GM18951 (cell line): ENCODE measurements at regions not wholly inside any gene's neighbourhood (a gene's known extent, or its start where the extent isn't known, plus 50 kb on each side); places are given as distances from the start of the nearest gene placed in this dataset.

ENCODE experiments used
- POLR2A ChIP-seq: IDR thresholded peaks from 4 replicates; pipeline ENCODE4 v1.6.1; 2011; ENCODE audit warnings: mild to moderate bottlenecking; ENCODE audit not compliant: insufficient read length, insufficient read depth; ENCODE audit errors: extremely low read depth
- in situ Hi-C: fragments of 300-500 bp; cut with MboI; formaldehyde crosslinking; loops from one replicate; pipeline ENCODE4 v1.12.0; 2022; ENCODE audit warnings: low sequenced_read_pairs, mixed read lengths, inconsistent platforms; ENCODE audit not compliant: unreplicated experiment

DNA sequence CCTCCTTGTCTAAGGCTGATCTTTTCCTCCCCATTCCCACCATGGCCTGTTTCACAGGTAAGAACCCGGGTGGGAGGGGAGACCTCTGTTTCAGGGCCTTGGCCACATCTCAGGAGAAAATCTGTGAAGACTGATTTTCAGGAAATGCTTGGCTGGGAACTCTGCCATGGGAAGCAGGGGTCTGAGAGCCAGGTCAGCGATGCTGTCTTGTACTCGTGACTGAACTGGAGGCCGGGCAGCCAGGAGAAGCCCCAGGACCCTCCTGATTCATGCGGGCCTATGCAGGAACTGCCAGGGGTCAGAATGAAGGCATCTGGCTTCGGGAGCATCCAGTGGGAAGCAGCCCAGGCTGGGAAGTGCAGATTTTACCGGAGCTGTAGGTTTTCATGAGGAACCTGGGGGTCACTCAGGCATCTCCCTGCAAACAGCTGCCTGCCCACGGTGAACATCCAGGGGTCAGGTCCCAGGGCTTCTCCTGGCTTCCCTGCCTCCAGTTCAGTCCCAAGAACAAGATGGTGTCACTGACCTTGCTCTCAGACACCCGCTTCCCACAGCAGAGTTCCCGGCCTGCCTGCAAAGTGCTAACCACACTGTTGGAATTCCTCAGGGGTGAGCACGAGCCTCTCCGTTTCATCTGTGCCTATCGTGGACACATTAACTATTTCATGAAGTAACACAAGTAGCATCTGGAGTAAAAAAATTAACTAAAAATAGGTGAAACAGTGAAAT lies 90.2 kb upstream of the SULF2 start:
- in situ Hi-C loops, result no loop called here
- no peak for TF ChIP-seq POLR2A

DNA sequence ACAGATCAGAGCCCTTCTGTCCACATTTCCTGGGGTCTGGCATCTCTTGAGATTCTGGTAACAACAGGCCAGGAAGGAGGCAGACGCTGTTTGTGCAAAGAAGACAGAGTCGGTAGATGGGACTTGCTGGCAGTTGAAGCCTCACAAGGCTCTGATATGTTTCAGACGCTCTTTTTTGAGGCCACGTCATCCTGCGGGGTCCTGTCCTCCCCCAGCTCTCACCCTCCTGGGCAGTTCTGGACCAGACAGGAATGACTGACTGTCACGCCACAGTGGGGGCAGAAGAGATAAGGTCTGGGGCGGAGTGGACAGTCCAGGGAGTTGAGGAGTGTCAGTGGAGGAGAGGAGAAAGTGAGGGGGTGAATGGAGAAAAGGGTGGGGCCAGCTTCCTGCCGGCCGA lies 87.1 kb upstream of the SULF2 start:
- in situ Hi-C loops, result no loop called here
- TF ChIP-seq POLR2A, result no peak

DNA sequence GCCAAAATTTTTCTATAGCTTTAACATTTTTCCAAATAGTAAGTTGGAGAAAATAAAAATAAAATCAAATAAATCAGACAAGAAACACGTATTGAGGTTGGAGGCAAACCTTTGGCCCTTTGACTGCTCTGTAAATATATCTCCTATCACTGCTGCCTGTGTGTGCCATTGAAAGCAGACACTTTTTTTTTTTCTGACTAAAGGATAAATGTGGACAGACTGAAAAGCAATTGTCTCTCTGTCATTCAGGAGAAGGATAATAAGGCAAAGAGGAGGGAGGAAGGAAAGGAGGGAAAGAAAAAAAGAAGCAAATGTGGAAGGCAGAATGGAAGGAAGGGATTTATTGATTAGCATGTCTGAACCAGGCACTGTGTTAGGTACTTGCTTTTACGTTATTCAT lies 85.2 kb upstream of the SULF2 start:
- no peak for TF ChIP-seq POLR2A
- in situ Hi-C loops, result no loop called here

DNA sequence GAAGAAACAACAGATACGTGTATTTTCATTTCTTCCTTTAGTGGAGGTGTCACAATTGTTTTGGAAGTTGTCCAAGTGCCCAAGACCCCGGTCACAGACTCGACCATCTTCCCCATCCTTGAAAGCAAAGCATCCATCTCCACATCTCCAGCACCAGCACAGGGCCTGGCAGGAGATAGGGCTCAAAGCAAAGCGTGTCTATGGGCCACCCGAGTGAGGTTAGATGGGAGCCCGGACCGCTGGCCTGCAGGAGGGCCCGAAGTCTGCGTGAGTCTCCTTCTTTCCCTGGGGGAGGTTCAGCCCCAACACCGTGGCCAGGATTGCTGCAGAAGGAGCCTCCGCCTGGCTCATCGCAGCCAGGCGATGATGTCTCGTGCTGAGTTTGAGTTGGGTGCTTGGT lies 83.5 kb upstream of the SULF2 start:
- no peak for TF ChIP-seq POLR2A
- in situ Hi-C loops, result no loop called here

DNA sequence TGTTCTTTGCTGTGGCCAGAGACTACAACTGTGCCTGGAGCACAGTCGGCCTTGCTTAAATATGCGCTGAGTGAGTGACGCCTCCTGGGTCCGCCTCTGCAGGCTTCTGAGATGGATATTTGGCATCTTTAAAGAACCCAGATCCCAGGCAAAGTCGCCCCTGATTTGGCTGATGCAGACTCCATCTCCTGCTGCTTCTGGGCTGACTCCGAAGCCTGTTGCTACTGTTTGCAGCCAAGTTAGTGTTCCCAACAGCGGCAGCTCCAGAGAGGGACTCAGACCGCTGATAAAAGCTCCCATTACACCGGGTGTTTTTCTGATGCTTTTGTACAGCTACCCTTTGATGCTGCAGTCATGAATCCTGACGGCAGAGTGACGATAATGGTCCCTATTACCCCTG lies 83.0 kb upstream of the SULF2 start:
- no peak for TF ChIP-seq POLR2A
- in situ Hi-C loops, result no loop called here

DNA sequence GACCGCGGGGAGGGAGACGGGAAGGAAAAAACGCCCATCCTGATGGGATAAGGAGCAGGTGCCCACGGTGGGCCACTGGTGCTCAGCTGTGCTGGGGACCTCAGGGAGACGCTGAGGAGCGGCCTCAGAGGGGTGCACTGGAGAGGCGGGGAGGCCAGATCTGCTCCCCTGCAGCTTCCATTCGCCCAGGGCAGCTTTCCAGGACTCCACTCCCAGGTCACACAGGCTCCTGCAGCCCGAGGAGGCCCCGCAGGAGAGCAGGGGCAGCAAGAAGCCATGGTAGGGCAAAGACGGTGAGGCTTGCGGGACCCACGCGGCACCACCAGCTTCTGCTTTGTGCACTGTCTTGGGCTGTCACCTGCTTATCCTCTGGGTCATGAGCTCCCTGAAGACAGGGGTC lies 82.5 kb upstream of the SULF2 start:
- in situ Hi-C loops, result no loop called here
- no peak for TF ChIP-seq POLR2A

DNA sequence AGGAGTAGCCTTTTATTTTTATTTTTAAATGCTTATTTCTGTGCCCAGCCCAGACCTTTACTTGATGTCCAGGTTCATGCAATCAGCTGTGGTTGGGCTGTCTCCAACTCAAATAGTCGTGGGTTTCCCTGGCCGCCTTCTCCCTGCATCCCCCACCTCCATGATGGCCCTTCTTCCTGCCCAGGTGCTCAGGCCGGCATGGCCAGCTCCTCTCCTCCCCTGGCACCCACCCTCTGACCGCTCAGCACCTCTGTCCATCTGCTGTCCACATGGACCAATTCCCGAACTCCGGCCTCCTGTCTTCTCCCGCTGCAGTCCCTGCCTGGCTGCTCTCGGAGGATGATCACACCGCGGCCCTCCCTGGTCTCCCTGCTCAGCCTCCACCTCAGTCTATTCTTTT lies 81.2 kb upstream of the SULF2 start:
- TF ChIP-seq POLR2A, result no peak
- in situ Hi-C loops, result no loop called here

DNA sequence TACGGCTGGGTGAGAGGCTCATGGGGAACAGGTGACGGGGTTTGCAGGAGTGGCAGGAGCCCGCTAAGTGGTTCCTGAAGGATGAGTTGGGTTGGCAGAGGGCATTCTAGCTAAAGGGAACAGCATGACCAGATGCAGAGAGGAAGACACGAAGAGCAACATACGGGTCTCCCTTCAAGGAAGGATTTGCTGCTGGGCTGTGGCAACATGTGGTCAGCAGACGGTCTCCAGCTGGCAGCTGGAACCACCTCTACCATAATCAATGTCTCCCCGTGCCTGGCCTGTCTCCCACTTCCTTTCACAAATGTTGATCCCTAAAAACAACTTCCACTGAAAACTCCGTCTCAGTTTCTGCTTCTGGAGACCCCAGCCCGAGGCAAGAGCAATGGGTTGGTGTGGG lies 80.6 kb upstream of the SULF2 start:
- in situ Hi-C loops, result no loop called here

DNA sequence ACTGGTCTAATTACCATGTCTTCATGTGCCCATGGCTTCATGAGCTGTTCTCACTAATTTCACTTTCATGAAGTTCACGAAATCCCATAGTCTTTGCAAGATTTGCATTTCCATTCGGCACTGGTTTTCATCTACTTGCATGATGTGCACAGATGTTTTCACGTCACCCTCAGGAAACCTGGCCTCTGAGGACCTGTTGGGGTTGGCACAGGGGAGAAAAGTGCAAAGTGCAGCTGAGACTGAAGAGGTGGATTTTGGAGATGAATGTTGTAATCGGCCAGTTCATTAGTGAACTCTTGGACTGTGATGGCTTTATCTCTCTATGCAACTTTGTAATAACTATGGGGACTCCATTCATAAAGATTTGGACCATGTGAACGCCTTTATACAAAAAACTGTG lies 80.2 kb upstream of the SULF2 start:
- no peak for TF ChIP-seq POLR2A
- in situ Hi-C loops, result no loop called here

More for the DNA sequence above, 80.6 kb upstream of the SULF2 start:
- no peak for TF ChIP-seq POLR2A

DNA sequence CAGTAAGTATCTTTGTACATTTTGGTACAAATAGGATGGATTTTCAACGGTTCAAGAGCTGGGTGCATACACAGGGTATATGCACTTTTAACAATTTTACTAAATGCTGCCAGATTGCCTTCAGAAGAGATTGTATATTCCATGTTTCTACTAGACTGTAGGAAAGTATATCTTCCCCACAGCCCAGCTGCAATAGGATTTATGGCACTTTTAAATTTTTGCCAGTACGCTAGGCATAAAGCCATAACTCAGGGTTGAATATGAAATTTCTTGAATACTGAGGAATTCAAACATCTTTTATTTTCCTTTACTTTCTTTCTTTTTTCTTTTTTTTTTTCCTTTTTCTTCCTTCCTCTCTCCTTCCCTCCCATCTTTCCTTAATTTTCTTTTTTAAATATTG lies 78.7 kb upstream of the SULF2 start:
- in situ Hi-C loops, result no loop called here
- no peak for TF ChIP-seq POLR2A

DNA sequence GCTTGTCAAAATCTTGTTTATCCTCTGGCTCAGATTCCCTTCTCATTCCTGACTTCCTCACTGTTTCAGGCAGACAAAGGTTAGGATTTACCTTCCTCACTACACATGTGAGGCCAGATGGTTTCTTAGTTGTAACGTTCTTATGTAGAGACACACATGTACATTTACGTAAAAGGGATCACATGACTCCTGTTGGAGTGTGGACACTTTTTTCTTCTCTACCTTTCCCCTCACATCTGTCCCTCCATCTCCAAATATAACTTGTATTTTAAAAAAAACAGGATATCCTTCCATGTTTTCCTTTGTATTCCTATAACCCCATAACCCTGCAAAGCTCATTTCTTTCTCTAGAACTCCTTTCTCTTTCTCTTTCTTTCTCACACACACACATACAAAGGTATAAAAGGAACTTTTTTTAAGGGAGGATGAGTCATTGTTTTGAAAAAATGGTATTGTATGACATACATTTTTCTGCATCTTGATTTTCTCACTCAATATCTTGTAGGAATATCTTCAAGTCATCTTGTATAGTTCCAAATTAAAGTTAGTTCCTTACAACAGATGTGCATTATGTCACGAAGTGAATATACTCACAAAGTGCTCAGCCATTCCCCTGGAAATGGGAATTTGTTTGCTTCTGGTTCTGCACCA lies 78.2 kb upstream of the SULF2 start:
- in situ Hi-C loops, result no loop called here

DNA sequence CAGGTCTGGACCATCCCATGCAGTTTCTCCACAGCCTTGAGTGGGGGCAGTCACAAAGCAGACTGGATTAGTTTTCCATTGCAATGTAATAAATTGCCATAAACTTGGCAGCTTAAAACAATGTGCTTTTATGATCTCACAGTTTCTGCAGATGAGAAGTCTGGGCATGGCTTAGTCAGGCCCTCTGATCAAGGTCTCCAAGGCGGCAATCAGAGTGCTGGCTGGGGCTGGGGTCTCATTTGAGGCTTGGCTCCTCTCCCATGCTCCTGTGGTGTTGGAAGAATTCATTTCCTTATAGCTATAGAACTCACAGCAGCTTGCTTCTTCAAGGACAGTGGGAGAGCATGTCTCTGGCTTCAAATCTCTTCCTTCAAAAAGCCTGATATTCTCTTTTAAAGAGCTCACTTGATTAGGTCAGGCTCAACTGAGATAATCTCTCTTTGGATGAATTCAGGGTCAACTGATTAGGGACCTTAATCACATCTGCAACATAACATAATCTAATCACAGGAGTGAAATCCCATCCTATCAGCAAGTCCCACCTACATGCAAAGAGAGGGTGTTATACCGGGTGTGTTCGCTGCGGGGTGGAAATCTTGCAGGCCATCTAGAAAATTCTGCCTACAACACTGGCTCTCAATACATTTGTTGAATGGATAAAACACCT lies 77.4 kb upstream of the SULF2 start:
- in situ Hi-C loops, result no loop called here
- no peak for TF ChIP-seq POLR2A

More for the DNA sequence above, 78.2 kb upstream of the SULF2 start:
- no peak for TF ChIP-seq POLR2A

DNA sequence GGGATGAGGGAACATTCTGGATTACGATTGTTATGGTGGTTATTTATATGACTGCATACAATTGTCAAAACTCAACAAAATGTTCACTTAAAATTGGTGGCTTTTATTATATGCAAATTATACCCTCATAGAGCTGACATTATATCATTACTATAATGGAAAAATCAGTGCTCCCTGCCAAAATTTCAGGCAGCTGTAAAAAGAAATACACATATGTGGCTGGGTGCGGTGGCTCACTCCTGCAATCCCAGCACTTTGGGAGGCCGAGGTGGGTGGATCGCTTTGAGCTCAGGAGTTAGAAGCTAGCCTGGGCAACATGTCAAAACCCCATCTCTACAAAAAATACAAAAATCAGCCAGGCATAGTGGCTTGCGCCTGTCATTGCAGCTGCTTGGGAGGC lies 75.8 kb upstream of the SULF2 start:
- in situ Hi-C loops, result no loop called here
- no peak for TF ChIP-seq POLR2A
